Embryonic facial prominence (tissue), 1 donor: ENCODE measurements at regions not wholly inside any gene's neighbourhood (a gene's known extent, or its start where the extent isn't known, plus 50 kb on each side); places are given as distances from the start of the nearest gene placed in this dataset.

Source experiments
- DNase-seq: peaks from one replicate; pipeline ENCODE4 v3.0.0-alpha.2; 2016; ENCODE audit errors: extremely low spot score

DNA sequence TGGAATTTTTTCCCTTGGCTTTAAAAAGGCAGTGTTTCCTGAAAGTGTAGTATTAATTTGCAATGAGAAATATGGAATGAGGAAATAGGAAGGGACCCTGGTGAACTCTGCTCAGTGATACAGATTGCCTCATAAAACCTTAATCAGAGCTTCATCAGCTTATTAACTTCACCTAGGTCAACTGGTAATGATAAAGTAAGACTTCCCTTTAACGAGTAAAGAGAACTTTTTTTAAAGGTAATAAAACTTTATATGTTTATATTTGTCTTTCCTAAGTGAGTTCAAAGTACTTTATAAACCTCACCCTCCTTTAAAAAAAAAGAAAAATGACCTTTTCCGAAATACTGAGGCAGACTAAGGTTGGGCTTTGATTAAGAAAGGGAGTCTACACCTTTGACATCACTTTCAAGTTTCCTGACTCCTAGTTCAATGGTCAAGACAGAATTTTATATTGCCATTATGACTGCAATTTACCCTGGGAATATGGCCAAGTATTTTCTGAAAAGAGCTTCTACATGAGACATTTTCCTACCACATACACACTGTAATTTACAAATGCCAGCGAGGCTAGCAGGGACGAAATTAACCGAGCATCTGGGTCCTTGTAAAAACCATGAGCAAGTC, 706.3 kb upstream of the TENM3 start:
- DNase-seq = no peak

DNA sequence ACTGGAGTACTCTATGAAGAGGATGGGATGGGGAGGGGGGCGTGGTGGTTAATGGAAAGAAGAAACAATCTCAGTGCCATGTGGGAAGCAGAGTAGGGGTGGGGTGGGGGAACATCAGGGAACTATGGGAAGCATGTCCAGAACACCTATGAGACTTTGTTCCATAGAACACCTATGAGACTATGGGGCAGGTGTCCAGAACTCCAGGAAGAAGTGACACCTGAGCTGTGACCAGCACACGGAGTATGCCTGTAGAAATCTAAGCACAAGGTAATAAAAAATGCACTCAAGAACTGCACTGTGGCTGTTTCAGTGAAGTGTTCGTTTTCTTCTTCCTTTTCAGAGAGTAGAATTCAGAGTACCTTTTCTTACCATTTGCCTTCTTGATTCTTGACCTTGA, 704.8 kb upstream of the TENM3 start:
- DNase-seq = no peak

DNA sequence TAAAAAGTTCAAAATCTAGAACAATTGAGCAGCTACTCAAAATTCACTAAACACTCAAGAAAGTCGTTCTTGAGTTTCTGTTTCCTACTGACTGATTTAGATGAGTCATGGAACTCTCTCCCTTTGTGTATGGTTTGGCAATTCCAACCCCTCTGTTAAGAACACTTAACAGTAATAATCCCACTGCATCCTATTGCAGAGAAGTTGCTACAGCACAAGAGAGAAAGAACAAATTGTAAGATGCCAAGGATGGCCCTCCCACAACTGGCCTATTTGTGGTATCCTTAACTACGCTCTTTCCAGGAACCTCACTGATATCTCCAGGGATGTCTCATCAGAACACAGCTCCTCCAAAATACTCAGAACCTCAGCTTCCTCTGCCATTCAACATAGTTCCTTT, 701.8 kb upstream of the TENM3 start:
- DNase-seq = no peak

DNA sequence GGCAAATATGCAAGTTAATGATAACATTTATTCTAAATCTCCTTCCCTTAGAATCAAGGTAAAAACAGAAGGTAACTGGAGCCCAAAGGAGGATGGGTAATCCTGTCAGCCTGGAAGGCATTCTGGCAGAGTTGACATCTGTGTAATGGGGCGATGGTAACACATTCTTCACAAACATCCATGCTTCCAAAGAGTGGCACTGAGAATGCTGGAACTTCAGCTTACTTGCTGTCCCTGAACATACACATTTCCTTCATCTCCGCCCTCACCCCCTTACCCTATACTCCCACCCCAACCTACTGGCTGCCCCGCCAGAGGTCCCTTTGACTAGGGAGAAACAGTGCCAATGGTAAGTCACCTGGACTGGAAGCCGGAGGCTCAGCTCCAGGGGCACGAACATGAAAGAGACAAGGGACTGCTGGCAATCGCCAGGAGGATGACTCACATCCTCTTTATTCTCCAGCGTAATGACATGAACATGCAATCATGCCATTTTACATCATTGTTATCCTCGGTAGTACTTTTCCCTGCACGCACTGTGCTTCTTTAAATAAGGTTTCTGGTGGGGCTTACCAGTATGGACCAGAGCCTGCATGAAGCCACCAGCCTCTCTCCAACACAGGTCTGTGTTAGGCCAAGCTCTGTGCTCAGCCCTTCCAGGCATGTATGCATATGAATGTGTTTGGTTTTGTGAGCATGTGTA, 694.2 kb upstream of the TENM3 start:
- DNase-seq = no peak

DNA sequence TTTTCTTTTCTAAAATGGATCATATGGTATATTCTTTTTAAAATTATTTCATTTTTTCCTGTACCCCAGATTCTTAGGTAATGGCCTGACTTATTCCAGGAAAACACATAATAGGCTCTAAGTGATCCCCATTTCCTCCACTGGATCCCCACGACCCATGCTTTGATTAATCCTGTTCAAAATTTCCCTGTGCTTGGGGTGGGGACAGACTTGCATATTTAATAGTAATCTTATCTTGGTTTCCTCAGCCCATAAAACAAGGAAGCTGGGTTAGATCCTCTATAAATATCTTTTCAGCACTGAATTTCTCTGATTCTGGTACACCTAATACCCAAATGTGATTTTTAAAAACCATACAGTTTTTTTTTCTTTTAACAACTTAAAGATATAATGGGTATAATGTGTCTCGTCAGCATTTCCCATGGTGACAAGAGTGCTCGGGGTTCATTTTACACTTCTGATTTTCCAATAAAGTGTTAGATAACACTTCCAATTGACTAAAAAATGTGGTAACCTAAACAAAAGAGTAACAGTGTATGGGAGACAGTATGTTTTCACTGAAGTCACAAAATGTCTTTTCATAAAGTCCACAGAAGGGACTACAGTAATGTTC, 693.5 kb upstream of the TENM3 start:
- DNase-seq = no peak

DNA sequence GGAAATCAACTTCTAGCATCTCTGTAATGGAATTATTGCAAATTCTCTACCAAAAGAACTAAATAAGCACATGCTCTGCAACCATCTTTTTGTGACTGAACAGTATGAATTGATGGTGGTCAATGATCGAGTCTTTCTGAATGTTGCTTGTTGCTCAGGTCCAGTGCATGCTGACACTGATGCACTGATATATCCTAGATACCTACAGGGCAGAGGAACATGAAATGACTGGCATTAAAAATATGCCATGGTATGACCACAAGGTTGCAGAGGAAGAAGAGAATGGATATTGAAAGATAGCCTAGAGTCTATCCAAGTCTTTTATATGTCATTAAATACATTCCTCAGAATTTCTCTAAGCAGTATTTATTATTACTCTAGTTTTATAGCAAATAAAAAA, 692.8 kb upstream of the TENM3 start:
- DNase-seq = no peak

DNA sequence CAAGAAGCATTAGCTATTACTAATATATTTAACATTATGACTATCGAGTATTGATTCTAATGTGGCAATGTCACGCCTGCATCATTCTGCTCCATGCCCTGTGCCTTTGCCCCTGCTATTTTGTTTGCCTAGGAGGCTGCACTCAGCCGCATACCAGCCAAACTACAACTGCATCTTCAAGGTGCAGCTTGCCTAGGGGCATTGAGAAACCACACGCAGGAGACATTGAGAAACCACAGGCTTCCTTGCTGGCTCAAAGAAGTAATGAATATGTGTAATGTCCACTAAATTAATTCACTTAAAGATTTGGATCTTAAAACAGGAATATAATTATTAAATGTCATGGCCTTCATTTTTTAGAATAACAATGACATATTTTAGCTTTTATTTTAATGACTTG, 683.6 kb upstream of the TENM3 start:
- no peak for DNase-seq

DNA sequence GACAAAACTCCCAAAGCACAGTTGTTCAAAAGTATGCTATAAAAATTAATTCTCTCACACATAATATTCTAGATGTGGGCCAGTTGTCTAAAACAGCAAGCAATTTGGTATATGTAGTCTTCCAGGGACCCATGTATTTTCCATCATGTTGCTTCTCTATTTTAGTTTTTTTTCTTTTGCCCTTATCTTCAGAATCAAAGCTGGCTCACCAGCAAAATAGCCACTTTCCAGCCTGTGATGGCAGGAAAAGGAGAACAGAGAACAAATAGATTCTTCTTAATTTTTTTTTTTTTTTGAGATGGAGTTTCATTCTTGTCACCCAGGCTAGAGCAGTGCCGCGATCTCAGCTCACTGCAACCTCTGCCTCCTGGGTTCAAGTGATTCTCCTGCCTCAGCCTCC, 680.8 kb upstream of the TENM3 start:
- no peak for DNase-seq

DNA sequence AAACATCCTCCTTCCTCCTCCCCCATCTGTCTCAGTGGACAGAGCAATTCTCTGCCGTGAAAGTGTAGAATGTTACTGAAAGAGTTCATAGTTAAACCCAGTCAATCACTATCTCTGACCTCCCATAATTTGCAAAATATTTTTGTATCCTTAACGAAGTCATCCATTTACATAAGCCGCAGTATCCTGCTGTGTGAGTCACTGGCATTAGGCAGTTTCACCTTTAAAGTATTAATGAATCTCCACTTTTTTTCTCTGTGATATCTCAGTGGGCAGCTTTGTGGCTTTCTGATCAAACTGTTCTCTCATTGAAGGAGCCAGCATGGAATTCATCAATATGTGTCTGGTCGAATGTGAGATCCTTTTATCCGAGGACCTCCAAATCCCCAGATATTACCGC, 678.6 kb upstream of the TENM3 start:
- no peak for DNase-seq

DNA sequence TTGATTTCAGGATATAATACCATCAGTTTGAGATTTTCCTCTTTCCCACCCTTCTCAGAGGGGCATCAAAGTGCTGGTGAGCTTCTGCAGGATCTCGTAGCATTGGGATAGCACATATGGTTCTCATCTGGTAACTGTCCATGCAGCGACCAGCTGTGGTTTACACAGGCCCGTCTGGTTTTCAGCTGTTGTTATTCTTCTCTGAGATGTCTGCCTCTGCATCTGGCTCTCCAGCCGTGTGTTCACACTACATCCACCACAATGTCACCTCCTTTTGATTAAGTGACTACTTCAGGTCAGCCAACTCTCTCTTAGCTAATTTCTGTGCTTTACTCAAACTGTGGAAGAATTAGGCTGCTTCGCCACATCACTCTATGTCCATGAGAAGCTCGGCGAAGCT, 676.7 kb upstream of the TENM3 start:
- peak; percentile 16 for DNase-seq

DNA sequence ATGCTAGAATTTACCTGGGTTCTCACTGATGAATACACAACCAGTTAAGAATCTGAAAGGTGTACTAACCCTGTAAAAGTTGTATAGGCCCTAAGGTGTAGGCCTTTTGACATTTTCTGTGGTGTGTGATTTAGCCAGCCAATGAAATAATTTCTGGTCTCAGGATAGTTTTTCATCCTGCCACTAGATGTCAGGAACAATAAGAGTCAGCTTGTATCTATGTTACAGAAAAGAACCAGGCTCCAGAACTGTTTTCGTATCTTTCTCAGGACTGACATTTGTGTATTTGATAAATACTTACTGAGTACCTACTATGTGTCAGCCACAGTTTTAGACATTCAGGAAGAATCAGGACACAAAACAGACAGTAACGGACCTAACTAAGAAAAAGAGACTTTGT, 673.6 kb upstream of the TENM3 start:
- peak; percentile 22 for DNase-seq

DNA sequence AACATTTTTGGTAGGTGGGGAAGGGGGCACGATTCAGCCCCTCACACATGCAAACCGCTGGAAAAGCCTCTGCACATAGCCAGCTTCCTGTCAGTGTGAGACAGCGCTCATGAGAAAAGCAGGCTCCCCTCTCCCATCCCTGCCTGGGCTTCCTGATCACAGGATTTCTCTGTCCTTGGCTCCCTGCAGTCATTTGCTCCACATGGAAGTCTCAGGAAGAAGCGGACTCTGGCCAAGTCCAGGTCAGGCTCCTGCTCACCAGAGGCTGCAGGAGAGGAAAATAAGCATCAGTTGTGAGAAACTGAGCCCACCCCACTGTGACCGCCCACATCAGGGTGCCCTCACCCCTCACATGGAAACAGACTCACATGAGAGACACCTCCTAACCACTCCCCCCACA, 664.3 kb upstream of the TENM3 start:
- no peak for DNase-seq

DNA sequence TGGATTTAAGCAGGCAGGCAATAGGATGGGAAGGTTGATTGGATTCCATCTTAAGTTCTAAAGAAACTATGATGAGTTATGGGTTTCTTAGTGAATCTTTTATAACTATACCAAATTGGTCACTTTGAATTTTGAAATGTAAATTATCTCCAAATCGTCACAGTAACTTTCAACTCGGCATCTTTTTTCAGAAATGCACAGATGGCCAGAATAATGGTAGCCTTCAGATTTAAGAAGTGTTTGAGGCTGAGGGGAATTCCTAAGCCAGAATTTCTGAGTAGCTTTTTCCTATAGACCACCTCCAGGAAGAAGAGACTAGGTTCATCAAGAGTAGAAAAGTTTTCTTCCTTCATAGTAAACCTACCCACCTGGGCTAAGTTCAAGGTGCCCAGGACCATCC, 663.7 kb upstream of the TENM3 start:
- no peak for DNase-seq

DNA sequence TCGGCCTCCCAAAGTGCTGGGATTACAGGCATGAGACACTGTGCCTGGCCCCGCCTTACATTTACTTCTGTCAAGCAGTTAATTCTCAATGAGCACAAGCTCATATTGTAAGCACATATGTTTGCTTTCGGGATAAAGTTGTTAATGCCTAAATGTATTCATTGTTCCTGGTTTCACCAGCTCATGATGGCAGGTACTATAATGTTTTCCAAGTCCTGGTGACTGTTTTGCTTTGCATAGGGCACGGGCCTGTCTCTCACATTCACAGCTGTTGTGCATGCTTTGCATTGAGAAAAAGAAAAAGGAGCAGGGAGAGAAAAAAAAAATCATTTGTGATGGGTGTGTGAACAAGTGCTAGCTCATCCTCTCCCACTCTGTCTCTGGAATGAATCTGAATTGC, 661.2 kb upstream of the TENM3 start:
- no peak for DNase-seq

DNA sequence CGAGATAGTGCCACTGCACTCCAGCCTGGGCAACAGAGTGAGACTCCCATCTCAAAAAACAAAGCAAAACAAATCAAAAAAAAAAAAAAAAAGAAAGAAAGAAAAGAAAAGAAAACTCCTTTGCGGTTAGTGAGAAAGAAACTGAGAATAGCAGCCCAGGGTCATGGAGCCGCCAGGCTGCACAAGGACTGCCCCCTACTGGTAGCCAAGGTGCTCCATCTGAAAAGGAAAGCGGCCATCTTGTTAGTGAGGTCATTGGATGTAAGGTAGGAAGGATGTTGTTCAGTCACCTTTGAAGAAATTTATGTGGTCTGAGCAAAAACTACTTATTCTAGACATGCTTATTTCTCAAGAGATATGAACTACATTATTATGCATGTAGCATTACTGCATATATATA, 660.6 kb upstream of the TENM3 start:
- no peak for DNase-seq

DNA sequence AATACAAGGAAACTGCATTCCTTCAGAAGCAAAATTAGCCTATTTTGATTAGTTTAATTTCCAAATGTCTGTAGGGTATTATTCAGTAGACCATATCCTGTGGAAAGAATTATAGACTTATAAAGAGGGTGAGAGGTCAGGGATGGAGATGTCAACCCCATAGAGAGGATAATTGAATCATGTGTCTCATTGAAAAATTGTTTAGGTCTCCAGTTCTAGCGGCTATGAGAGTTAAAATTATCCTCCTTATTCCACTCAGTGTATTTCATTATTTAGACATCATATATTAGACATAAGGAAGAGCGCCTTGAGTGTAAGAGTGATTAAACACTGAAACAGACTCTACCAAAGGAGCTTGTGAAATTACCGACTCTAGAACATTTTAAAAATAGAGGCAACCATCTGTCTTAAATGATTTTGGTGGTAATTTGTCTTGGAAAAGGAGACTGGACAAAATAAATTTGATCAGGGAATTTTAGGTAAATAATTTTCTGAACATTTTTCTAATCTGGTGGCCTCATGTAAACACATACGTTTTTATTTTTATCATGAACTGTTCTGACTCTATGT, 654.4 kb upstream of the TENM3 start:
- no peak for DNase-seq

DNA sequence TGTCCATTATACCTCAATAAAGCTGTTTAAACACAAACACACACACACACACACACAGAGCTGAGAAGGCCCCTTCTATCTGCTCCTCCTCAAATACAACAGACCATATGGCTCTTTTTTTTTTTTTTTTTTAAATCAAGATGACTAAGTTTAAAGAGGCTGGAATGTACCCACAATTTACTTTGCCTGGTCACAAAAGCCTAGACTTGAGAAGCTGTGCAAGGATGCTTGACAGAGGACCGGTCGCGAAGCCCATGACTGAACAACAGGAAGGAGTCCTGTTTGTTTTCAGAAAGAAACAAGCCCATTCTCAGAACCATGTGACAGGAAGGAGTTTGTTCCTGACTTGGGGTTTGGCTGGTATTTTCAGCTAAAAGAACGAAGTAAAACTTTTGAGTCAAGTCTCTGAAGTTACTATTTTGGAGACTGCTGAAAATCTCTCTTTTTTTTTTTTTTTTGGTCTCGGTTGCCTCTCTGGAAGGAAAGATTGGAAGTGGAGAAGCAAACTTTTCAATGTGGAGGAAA, 650.9 kb upstream of the TENM3 start:
- DNase-seq = no peak

DNA sequence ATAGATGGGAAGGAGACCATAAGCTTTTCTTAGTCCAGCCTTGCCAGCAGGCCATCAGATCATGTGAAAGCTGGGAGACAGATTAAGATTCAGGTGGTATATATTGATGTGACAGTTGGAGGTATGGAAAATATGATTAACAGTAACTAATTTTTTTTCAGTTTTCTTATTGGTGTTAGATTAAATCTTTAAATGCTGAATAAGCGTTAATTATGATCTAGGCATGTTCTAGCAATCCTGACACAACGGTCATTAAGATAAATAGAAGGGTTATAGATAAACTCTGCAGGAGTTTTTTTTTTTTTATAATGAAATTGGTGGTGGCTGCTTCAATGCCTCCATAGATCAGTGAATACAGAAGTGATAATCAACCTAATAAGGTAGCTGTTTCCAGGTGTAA, 649.5 kb upstream of the TENM3 start:
- DNase-seq = no peak

DNA sequence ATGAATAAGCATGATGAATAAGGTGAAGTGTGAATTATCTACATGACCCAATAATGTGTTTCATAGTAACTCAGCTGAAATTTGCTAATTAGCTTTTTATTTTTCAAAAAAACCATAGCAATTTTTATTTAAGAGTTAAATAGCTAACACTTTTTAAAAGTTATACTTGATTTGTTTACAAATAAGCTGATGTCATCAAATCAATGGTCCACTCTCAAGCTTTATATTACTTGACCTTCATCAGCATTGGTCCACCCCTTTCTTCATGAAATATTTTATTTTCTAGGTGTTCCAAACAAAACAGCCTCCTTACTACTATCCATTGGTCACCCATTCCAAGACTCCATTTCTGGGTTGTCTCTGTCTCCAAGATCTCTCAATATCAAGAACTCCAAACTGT, 649.0 kb upstream of the TENM3 start:
- DNase-seq = no peak

DNA sequence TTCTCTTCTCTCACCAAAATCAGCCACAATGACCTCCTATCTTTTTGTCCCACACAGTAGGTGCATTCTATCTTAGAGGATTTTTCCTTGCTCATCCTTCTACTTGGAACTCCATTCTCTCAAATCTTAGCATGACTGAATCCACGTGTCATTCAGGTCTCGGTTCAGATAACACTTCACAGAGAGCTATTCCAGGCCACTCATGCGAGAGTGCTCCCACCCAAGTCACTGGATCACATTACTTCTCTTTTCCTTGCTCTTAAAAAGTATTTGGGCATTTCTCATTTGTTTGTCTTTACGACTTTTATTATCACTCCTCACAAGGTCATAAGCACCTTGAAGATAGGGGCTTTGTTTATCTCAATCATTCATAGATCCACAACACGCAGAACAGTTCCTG, 647.5 kb upstream of the TENM3 start:
- no peak for DNase-seq

DNA sequence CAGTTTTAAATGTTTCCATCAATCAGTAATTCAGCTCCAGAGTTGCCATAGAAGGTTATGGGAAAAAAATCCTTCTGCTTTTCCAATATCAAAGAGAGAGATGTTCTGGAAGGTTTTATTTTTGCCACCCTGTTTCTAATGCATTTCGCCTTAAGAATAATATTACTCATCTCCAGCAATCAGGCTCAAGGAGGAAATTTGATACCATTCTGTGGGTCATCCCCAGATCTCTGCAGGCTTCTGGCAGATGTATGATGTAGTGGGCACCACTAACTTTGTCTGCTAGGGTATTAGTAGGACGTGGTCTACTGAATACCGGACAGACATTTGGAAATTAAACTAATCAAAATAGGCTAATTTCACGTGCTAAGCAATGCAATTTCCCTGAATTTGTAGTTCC, 645.4 kb upstream of the TENM3 start:
- DNase-seq = no peak

DNA sequence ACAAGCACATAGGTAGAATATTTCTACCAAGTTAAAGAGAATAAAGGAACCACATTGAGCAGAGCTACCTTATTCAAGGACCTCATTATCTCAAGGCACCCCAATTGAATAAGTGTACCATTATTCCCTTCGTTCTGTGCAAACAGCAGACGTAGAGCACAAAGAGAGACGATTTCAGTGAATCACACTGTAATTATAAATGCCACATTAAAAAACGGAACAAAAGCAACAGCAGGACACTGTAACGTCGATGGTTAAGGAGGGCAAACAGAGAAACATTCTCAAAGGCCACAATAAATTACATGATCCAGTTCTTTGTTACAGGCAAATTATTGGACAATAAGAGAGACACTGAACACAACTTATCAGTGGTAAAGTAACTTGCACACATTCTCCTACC, 644.1 kb upstream of the TENM3 start:
- DNase-seq = no peak

DNA sequence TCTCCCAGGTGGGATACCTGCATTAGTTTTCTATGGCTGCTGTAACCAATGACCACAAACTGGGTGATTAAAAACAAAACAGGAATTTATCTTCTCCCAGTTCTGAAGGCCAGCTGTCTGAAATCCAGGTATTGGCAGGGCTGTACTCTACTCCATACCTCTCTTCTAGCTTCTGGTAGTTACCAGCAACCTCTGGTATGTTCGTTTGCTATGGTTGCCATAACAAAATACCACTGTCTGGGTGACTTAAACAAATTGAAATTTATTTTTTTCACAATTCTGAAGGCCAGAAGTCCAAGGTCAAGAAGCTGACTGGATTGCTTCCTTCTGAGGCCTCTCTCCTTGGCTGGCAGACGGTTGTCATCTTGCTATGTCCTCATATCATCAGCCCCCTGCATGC, 642.1 kb upstream of the TENM3 start:
- no peak for DNase-seq
